Astrocyte of the cerebellum (primary cell): ENCODE measurements at regions not wholly inside any gene's neighbourhood (a gene's known extent, or its start where the extent isn't known, plus 50 kb on each side); places are given as distances from the start of the nearest gene placed in this dataset.

ENCODE experiments used
- DNase-seq: peaks from one replicate; pipeline ENCODE4 v3.0.0-alpha.2; 2011; ENCODE audit warnings: low read depth
- H3K4me3 ChIP-seq: 2 replicates; pipeline ENCODE4 v1.5.1; 2011; ENCODE audit warnings: mild to moderate bottlenecking, low read depth, low read length, moderate library complexity
- in situ Hi-C: cut with HindIII; loops from 2 replicates; pipeline ENCODE4 v1.10.0; 2017; ENCODE audit warnings: low sequenced_read_pairs
- TF ChIP-seq, protein P1 (sequence below): IDR thresholded peaks from 2 replicates; pipeline ENCODE4 v1.5.1; 2012; ENCODE audit warnings: low read length, low read depth, moderate library complexity, mild to moderate bottlenecking; ENCODE audit errors: missing control alignments

DNA sequence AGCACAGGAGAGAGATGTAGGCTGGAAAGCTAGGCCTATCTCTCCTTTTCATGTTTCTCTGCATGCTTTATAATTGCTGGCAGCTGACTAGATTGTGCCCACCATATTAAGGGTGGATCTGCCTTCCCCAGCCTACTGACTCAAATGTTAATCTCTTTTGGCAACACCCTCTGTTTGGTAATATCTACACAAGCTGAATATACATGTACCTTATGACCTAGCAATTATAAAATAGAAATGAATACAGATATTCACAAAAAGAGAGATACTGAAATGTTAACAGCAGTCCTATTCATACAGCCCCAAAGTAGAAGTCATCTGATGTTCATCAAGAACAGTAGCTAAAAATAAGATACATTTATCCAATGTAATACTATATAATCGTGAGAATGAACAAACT lies 429.6 kb downstream of the EPM2A start:
- in situ Hi-C loops, result no loop called here
- TF ChIP-seq, protein P1, sequence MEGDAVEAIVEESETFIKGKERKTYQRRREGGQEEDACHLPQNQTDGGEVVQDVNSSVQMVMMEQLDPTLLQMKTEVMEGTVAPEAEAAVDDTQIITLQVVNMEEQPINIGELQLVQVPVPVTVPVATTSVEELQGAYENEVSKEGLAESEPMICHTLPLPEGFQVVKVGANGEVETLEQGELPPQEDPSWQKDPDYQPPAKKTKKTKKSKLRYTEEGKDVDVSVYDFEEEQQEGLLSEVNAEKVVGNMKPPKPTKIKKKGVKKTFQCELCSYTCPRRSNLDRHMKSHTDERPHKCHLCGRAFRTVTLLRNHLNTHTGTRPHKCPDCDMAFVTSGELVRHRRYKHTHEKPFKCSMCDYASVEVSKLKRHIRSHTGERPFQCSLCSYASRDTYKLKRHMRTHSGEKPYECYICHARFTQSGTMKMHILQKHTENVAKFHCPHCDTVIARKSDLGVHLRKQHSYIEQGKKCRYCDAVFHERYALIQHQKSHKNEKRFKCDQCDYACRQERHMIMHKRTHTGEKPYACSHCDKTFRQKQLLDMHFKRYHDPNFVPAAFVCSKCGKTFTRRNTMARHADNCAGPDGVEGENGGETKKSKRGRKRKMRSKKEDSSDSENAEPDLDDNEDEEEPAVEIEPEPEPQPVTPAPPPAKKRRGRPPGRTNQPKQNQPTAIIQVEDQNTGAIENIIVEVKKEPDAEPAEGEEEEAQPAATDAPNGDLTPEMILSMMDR, result no peak
- no peak for DNase-seq
- no peak overlapping the region for H3K4me3 ChIP-seq

DNA sequence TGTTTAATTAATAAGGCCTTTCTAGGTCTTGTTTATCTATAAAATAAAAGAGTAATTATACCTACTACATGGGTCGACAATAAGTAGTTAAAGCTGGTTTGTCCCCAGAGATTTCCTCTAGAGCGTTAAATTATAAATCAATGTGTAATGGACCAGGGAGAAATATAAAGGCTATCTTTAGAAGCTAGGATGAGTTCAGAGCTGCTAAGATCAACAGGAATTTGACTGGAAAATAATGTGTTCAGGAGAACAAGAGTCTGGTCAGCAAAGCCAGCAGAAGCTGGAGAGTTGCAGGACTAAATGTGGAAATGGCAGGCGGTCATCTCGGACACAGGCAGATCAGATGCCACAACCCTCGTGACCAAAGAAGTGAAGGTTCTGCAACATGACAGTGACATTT lies 428.8 kb downstream of the EPM2A start:
- in situ Hi-C loops, result no loop called here
- no peak overlapping the region for H3K4me3 ChIP-seq
- TF ChIP-seq, protein P1, result no peak
- no peak for DNase-seq

DNA sequence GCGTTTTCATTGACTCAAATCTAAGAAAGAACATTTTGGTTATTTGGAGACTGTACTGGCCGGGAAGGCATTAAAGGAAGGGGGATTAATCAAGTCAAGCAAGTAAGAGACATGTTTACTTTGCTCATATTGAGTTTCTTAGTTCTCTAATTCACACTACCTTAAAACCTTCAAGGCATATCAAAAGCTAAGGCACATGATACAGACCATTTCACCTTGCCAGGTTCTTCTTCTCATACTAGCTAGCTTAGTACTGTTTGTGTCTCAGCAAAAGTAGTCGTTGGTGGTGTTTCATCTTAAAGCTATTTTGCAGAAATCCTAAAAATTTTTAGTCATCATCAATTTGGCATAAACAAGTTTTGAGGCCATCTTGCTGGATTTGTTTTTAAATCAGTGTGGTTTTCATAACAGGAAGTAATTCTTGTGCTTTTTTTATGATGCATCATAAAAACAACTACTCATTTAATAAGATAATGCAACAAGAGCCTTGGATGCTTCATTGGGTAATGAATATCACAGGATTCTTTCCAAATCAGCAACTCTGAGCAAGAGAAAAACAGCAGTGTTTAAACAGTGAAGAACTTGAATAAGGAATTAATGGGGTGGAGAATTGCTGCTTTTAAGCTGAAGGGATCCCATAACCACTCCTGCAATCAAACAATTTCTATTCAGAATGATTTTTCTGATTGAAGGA lies 425.3 kb downstream of the EPM2A start:
- H3K4me3 ChIP-seq, result no peak overlapping the region
- no peak for DNase-seq
- TF ChIP-seq, protein P1, result no peak
- in situ Hi-C loops, result no loop called here

DNA sequence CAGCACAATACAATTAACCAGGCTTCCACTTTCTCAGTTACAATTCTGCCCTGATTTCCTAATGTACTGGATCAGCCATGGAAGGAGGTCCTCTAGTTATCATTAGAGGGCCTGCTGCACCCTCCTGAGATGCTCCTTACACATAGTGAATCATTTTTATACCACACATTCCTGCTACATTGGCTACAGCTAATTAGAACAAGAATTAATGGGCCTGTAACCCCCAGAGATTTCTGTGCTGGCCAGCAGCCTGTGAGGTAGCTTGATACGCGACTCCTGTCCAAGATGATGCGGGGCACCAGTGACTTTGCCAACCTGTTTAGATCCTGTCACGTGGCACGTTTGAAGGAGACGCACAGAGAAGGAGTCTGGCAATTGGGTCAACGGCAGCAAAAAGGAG lies 422.8 kb downstream of the EPM2A start:
- in situ Hi-C loops, result no loop called here
- H3K4me3 ChIP-seq, result no peak overlapping the region
- TF ChIP-seq, protein P1, result no peak
- no peak for DNase-seq

DNA sequence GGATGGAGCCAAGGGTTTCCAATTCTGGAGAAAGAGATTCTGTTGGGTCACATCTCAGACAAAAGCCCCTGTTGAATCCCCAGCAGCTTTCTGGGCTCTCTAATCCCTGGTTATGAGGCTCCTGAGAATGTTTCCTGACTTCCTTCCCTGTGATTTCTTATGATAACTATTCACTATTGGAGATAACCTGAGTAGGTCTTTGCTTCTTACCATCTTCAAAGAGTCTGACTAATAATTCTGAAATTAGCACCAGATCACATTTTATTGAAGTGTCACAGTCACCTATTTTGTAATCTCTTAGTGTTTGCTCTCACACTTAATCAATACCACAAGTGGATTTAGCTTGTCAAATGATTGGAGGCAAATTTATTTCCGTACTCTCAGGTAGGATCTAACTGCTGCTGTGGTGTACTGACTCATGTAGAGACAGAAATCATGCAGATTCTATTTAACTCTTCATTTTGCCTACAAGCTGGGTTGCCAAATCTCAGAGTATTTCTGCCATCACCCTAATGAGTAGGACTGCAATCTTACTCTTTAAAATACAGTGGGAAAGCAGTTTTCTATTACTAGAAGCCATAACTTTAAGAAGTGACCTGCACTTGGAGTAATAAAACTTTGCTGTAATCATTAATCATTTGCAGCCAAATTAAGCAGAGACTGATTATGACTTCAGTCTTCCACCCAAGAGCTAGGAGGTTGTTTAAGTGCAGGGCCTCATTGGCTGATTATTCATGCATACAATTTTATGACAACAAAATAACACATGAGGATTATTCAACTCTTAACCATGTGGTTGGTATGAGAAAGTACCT lies 422.1 kb downstream of the EPM2A start:
- in situ Hi-C loops, result no loop called here
- TF ChIP-seq, protein P1, result no peak
- no peak overlapping the region for H3K4me3 ChIP-seq
- DNase-seq, result no peak

DNA sequence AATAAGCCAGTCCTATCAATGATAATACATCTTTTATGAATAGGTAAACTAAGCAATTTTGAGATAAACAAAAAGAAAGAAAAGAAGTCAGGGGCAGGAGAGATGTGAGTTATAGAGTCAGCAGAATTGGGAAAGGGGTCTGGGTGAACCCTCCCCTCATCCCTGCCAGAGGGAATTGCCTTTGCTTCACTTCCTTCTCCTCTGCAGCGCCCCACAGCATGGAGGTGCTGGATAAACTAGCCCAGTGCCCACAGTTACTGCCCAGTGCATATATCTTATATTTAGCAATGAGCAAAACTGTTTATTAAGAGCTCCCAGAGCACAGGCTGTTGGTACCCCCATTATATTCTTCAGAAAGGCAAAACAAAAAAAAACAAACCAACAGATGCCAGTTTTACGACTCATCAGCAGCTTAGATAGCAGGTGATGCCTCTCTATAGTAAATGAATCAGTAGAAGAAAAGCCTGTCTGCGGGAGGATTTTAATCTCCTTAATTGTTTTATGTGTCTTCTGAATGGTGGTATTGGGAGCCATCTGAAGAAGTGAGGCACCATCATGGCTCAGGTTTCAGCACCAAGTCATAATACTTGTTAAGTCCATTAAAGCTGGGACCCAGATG lies 419.2 kb downstream of the EPM2A start:
- no peak for DNase-seq
- in situ Hi-C loops, result no loop called here
- no peak overlapping the region for H3K4me3 ChIP-seq
- TF ChIP-seq, protein P1, result no peak
